SK-N-SH (cell line): ENCODE measurements at regions not wholly inside any gene's neighbourhood (a gene's known extent, or its start where the extent isn't known, plus 50 kb on each side); places are given as distances from the start of the nearest gene placed in this dataset.

Experiments used
- USF2 ChIP-seq: fragments of 150-350 bp; IDR thresholded peaks from 2 replicates; pipeline ENCODE4 v1.6.1; 2017; ENCODE audit warnings: antibody characterized with exemption, low read length, low read depth, borderline replicate concordance
- YY1 ChIP-seq: IDR thresholded peaks from 2 replicates; pipeline ENCODE4 v1.4.0; 2012; ENCODE audit warnings: low read depth, mild to moderate bottlenecking
- TF ChIP-seq, protein P1 (sequence below): fragments of 200-600 bp; sonication (generic); IDR thresholded peaks from 2 replicates; pipeline ENCODE4 v1.6.1; 2017; ENCODE audit warnings: antibody characterized with exemption, mild to moderate bottlenecking, moderate library complexity

- TF ChIP-seq, protein P1, sequence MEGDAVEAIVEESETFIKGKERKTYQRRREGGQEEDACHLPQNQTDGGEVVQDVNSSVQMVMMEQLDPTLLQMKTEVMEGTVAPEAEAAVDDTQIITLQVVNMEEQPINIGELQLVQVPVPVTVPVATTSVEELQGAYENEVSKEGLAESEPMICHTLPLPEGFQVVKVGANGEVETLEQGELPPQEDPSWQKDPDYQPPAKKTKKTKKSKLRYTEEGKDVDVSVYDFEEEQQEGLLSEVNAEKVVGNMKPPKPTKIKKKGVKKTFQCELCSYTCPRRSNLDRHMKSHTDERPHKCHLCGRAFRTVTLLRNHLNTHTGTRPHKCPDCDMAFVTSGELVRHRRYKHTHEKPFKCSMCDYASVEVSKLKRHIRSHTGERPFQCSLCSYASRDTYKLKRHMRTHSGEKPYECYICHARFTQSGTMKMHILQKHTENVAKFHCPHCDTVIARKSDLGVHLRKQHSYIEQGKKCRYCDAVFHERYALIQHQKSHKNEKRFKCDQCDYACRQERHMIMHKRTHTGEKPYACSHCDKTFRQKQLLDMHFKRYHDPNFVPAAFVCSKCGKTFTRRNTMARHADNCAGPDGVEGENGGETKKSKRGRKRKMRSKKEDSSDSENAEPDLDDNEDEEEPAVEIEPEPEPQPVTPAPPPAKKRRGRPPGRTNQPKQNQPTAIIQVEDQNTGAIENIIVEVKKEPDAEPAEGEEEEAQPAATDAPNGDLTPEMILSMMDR: no peak
- TF ChIP-seq YY1 (no peak), USF2 (no peak)
Observed at GRCh38 chr10:83881661-83882060, 257.6 kb upstream of the GHITM start.
